Activated B cell treated with CpG ODN at 0.5 μM for 24 hours (primary cell): ENCODE measurements at regions not wholly inside any gene's neighbourhood (a gene's known extent, or its start where the extent isn't known, plus 50 kb on each side); places are given as distances from the start of the nearest gene placed in this dataset.

ENCODE experiments used
- ATAC-seq: fragments of 200-7000 bp; cut with Tn5 transposase; one replicate; pipeline ENCODE4 v1.10.0; 2021; ENCODE audit warnings: low read depth, mild to moderate bottlenecking, moderate library complexity
- CTCF ChIA-PET: fragments of 350-600 bp; sonication (Branson Sonifier 250); formaldehyde crosslinking; loops from one replicate; lab custom pipeline; 2021; ENCODE audit warnings: antibody characterized with exemption; lab: Charles Lee
- POLR2A ChIA-PET: fragments of 350-600 bp; sonication (Branson Sonifier 250); formaldehyde crosslinking; loops from one replicate; lab custom pipeline; 2021; ENCODE audit warnings: antibody characterized with exemption; lab: Charles Lee
- DNase-seq: peaks from one replicate; pipeline ENCODE4 v3.0.0; 2022
- H3K27ac Mint-ChIP-seq: one replicate; pipeline ENCODE4 v1.8.0; 2020; ENCODE audit warnings: mixed read lengths
- H3K27me3 Mint-ChIP-seq: one replicate; pipeline ENCODE4 v1.8.0; 2021; ENCODE audit warnings: mixed read lengths
- H3K36me3 Mint-ChIP-seq: one replicate; pipeline ENCODE4 v1.8.0; 2021; ENCODE audit warnings: low read depth, mixed read lengths
- H3K4me1 Mint-ChIP-seq: one replicate; pipeline ENCODE4 v1.8.0; 2021; ENCODE audit warnings: mixed read lengths
- H3K4me3 Mint-ChIP-seq: one replicate; pipeline ENCODE4 v1.8.0; 2020; ENCODE audit warnings: mild to moderate bottlenecking, mixed read lengths
- H3K9me3 Mint-ChIP-seq: one replicate; pipeline ENCODE4 v1.8.0; 2020; ENCODE audit warnings: mixed read lengths
- intact Hi-C: fragments of 100-400 bp; cut with micrococcal nuclease; formaldehyde crosslinking; loops from one replicate; pipeline ENCODE4 v1.15.1; 2024
- TF ChIP-seq, protein P1 (sequence below): fragments of 200-600 bp; IDR thresholded peaks from one replicate; pipeline ENCODE4 v1.8.0; 2022; ENCODE audit warnings: antibody characterized with exemption, mild to moderate bottlenecking

DNA sequence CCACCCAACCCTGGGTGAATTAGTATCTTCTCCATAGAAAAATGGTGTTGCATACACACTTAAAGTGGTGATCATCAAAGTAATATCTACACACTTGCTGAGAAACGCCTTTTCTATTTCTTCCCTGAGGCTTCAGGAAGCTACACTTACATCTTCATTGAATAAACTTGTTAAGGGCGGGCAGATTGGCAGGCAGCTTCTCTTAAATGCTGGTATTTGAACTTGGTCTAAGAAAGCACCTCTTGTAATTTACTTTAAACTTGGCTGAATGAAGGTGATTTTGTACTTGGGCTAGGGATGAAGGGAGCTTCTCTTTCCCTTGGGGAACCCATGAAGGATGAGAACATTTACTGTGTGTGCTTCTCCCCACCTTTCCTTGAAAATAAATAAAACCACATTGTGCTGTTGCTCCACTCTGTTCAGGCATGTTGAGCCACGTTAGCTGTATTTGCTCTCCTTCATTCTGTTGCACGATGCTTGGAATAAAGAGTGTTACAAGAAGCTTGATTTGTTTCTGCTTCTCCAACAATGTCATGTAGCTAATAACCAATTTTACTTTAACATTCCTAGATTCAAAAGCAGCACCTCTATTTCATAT is 430.1 kb downstream of the ANKRD50 start:
- TF ChIP-seq, protein P1, sequence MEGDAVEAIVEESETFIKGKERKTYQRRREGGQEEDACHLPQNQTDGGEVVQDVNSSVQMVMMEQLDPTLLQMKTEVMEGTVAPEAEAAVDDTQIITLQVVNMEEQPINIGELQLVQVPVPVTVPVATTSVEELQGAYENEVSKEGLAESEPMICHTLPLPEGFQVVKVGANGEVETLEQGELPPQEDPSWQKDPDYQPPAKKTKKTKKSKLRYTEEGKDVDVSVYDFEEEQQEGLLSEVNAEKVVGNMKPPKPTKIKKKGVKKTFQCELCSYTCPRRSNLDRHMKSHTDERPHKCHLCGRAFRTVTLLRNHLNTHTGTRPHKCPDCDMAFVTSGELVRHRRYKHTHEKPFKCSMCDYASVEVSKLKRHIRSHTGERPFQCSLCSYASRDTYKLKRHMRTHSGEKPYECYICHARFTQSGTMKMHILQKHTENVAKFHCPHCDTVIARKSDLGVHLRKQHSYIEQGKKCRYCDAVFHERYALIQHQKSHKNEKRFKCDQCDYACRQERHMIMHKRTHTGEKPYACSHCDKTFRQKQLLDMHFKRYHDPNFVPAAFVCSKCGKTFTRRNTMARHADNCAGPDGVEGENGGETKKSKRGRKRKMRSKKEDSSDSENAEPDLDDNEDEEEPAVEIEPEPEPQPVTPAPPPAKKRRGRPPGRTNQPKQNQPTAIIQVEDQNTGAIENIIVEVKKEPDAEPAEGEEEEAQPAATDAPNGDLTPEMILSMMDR: no peak
- H3K4me3 Mint-ChIP-seq: no peak overlapping the region
- H3K4me1 Mint-ChIP-seq: no peaks in the 10 kb centered on the region
- no peak for ATAC-seq
- no peak for DNase-seq
- no peak overlapping the region for H3K27ac Mint-ChIP-seq
- H3K27me3 Mint-ChIP-seq: no peaks in the 10 kb centered on the region
- no peaks in the 10 kb centered on the region for H3K9me3 Mint-ChIP-seq
- intact Hi-C loops: no loop called here
- H3K36me3 Mint-ChIP-seq: no peaks in the 10 kb centered on the region
- POLR2A ChIA-PET: no interaction called here
- CTCF ChIA-PET: no interaction called here

- DNase-seq: no peak
- ATAC-seq: no peak
- Mint-ChIP-seq H3K9me3 (no peaks in the 10 kb centered on the region), H3K27ac (no peak overlapping the region), H3K27me3 (no peaks in the 10 kb centered on the region), H3K4me3 (no peak overlapping the region), H3K36me3 (no peaks in the 10 kb centered on the region), H3K4me1 (no peaks in the 10 kb centered on the region)
- ChIA-PET POLR2A (no interaction called here), CTCF (no interaction called here)
- intact Hi-C loops: no loop called here
- TF ChIP-seq, protein P1: no peak
Observed at GRCh38 chr4:124288706-124289486, 423.6 kb downstream of the ANKRD50 start.

DNA sequence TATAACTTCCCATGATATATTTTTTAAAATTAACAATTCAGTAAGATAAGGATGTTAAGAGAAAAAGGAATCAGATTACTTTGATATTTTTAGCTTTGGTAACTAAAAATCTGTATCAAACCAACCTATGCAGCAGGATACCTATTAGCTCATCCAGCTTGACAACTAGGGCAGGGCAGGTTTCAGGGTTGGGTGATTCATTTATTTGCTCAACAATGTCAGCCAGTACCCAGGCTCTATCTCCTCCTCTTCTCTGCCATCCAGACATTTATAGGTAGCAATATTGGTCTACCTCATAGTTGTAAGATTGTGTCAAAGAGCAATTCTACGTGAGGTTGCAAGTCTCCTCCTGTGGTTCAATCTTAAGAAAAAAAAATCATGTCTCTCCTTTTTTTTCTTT is 421.9 kb downstream of the ANKRD50 start:
- Mint-ChIP-seq H3K4me1 (no peaks in the 10 kb centered on the region), H3K27ac (no peak overlapping the region), H3K9me3 (no peaks in the 10 kb centered on the region), H3K36me3 (no peaks in the 10 kb centered on the region), H3K4me3 (no peak overlapping the region), H3K27me3 (no peaks in the 10 kb centered on the region)
- no peak for ATAC-seq
- intact Hi-C loops: no loop called here
- DNase-seq: no peak
- TF ChIP-seq, protein P1: no peak
- ChIA-PET POLR2A (no interaction called here), CTCF (no interaction called here)

GRCh38 chr4:124295413-124295812 is 417.1 kb downstream of the ANKRD50 start:
- Mint-ChIP-seq H3K9me3 (no peaks in the 10 kb centered on the region), H3K4me1 (no peaks in the 10 kb centered on the region), H3K27ac (no peak overlapping the region), H3K36me3 (no peaks in the 10 kb centered on the region), H3K27me3 (no peaks in the 10 kb centered on the region), H3K4me3 (no peak overlapping the region)
- intact Hi-C loops: no loop called here
- POLR2A ChIA-PET: no interaction called here
- CTCF ChIA-PET: no interaction called here
- TF ChIP-seq, protein P1: no peak
- no peak for DNase-seq
- no peak for ATAC-seq

- no peaks in the 10 kb centered on the region for H3K4me1 Mint-ChIP-seq
- H3K4me3 Mint-ChIP-seq: no peak overlapping the region
- TF ChIP-seq, protein P1: no peak
- no peaks in the 10 kb centered on the region for H3K36me3 Mint-ChIP-seq
- no peaks in the 10 kb centered on the region for H3K27me3 Mint-ChIP-seq
- H3K9me3 Mint-ChIP-seq: no peaks in the 10 kb centered on the region
- intact Hi-C loops: no loop called here
- H3K27ac Mint-ChIP-seq: no peak overlapping the region
- CTCF ChIA-PET: no interaction called here
- no peak for DNase-seq
- POLR2A ChIA-PET: no interaction called here
- no peak for ATAC-seq
Observed at GRCh38 chr4:124304941-124305340, 407.6 kb downstream of the ANKRD50 start.
